NB4 (cell line): ENCODE measurements at regions not wholly inside any gene's neighbourhood (a gene's known extent, or its start where the extent isn't known, plus 50 kb on each side); places are given as distances from the start of the nearest gene placed in this dataset.

Experiments
- DNase-seq: peaks from one replicate; pipeline ENCODE4 v3.0.0; 2010; ENCODE audit warnings: low read depth
- H3K4me3 ChIP-seq: one replicate; pipeline ENCODE4 v1.5.1; 2011; ENCODE audit warnings: mild to moderate bottlenecking, low read depth, low read length, moderate library complexity
- MYC ChIP-seq: IDR thresholded peaks from 2 replicates; pipeline ENCODE4 v1.6.1; 2011; ENCODE audit warnings: low read depth, low read length
- POLR2A ChIP-seq: IDR thresholded peaks from 2 replicates; pipeline ENCODE4 v1.6.1; 2011; ENCODE audit warnings: mild to moderate bottlenecking; ENCODE audit not compliant: insufficient read length; ENCODE audit errors: extremely low read depth
- TF ChIP-seq, protein P1 (sequence below): IDR thresholded peaks from 2 replicates; pipeline ENCODE4 v1.6.1; 2011; ENCODE audit warnings: low read depth, low read length
- TF ChIP-seq, protein P2 (sequence below): IDR thresholded peaks from one replicate; pipeline ENCODE4 v1.5.1; 2012; ENCODE audit warnings: low read depth, low read length

DNA sequence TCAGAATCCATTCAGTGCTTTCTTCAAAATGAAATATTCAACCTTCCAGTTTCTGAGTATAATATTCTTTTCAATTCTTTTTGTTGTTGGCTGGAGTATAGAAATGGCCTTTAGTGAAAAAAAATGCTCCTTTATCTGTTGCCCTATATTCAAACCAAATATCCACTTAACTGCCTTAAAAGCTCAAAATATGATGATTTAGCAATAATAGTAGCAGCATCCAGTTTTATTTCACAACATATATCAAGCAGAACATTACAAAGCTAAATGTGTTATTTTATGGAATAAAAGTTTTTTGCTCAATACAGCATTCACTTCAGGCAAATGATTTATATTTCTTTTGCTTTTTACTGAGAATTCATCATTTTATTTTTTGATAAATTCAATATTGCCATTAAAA, 322.4 kb upstream of the EYS start:
- TF ChIP-seq, protein P1, sequence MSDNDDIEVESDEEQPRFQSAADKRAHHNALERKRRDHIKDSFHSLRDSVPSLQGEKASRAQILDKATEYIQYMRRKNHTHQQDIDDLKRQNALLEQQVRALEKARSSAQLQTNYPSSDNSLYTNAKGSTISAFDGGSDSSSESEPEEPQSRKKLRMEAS = no peak
- no peak for TF ChIP-seq MYC
- no peak for DNase-seq
- H3K4me3 ChIP-seq = no peak overlapping the region

DNA sequence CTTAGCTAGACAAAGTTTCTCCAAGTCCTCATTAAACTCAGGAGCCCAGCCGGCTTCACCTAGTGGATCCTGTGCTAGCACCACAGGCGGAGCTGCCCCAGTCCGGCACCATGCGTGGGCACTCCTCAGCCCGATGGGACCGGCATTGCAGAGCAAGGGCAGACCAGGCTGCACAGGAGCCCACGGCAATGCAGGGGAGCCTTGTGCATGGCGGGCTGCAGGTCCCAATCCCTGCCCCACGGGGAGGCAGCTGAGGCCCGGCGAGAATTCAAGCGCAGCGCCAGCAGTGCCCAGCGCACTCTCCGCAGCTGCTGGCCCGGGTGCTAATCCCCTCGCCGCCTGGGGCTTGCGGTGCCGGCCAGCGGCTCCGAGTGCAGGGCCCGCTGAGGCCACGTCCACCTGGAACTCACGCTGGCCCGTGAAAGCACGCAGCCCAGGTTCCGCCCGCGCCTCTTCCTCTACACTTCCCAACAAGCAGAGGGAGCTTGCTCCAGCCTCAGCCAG, 292.3 kb upstream of the EYS start:
- DNase-seq = no peak
- H3K4me3 ChIP-seq = no peak overlapping the region
- TF ChIP-seq POLR2A (no peak), MYC (no peak)
- TF ChIP-seq, protein P2, sequence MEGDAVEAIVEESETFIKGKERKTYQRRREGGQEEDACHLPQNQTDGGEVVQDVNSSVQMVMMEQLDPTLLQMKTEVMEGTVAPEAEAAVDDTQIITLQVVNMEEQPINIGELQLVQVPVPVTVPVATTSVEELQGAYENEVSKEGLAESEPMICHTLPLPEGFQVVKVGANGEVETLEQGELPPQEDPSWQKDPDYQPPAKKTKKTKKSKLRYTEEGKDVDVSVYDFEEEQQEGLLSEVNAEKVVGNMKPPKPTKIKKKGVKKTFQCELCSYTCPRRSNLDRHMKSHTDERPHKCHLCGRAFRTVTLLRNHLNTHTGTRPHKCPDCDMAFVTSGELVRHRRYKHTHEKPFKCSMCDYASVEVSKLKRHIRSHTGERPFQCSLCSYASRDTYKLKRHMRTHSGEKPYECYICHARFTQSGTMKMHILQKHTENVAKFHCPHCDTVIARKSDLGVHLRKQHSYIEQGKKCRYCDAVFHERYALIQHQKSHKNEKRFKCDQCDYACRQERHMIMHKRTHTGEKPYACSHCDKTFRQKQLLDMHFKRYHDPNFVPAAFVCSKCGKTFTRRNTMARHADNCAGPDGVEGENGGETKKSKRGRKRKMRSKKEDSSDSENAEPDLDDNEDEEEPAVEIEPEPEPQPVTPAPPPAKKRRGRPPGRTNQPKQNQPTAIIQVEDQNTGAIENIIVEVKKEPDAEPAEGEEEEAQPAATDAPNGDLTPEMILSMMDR = no peak
- TF ChIP-seq, protein P1 = no peak

DNA sequence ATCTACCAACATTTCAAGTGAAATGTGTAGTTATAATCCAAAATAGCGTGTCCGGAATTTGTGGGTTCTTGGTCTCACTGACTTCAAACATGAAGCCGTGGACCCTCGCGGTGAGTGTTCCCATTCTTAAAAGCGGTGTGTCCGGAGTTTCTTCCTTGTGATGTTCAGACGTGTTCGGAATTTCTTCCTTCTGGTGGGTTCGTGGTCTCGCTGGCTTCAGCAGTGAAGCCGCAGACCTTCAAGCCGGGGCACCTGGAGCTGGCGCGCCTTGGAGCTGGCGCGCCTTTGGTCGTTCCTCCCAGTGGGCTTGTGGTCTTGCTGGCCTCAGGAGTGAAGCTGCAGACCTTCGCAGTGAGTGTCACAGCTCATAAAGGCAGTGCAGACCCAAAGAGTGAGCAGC, 291.5 kb upstream of the EYS start:
- no peak for TF ChIP-seq MYC
- TF ChIP-seq, protein P2 = no peak
- no peak for DNase-seq
- H3K4me3 ChIP-seq = no peak overlapping the region

DNA sequence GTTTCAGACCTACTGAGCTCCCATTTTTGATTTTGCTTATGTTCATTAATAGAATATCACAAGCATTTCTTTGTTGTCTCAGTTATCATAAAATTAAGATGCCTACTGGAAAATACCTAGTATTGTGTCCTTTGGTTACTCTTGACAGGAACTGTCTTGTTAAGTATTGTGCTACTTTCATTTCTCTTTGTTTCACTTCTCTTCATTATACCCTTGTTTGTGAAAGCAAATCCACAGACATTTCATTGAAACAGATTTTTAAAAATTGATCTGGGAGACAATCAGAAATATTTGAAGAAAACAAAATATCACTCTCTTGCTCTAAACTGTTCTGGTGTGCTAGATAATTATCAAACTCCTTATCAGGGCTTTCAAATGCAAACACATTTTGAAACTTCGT, 290.5 kb upstream of the EYS start:
- no peak overlapping the region for H3K4me3 ChIP-seq
- DNase-seq = no peak
- TF ChIP-seq POLR2A (no peak), MYC (no peak)
- TF ChIP-seq, protein P2 = no peak
- TF ChIP-seq, protein P1 = no peak

DNA sequence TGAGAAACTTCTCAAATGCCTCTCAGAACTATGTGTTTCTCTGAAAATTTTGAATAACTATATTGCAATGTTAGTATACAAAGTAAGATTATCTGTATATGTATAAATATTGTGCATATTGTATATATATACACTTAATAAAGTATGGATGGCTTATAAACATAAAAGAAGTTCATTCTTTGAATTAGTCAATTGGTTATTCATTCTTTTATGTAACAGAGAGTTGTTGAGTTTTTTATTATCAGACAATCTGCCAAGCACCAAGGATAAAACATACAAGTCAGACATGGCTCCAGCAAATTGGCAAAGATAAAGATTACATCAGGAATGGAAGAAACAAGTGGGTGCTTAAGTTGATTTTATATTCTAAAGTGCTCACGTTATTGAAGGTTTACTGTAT, 289.1 kb upstream of the EYS start:
- H3K4me3 ChIP-seq = no peak overlapping the region
- TF ChIP-seq POLR2A (no peak), MYC (no peak)
- TF ChIP-seq, protein P1 = no peak
- TF ChIP-seq, protein P2 = no peak
- no peak for DNase-seq

DNA sequence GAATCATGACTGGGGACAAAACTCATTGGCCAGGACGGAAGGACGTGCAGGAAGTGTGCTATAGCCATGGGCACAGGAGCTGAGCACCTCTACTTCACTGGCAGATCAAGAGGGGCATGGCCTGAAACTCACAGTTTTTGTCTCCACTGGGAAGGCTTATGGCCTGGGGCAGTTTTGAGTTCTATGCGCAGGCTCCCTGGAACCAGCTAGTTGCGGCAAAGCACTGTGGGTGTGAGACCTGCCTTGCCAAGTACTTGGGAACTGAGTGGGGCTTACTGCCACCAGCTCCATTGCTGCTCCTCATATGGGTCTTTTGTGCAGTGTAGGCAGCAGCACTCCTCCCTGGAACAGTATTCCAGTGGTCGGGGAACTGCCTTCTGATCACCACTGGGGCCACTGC, 282.6 kb upstream of the EYS start:
- H3K4me3 ChIP-seq = no peak overlapping the region
- TF ChIP-seq, protein P1 = no peak
- TF ChIP-seq, protein P2 = no peak
- TF ChIP-seq MYC = no peak
- no peak for TF ChIP-seq POLR2A
- no peak for DNase-seq
